Esophagus squamous epithelium (tissue), 5 donors: ENCODE measurements at regions not wholly inside any gene's neighbourhood (a gene's known extent, or its start where the extent isn't known, plus 50 kb on each side); places are given as distances from the start of the nearest gene placed in this dataset.

Experiments used
- DNase-seq: peaks from one replicate; lab custom pipeline; 2025; lab: John Stamatoyannopoulos, UW
- H3K27ac ChIP-seq, 4 donors: fragments of 200-600 bp; sonication (generic); one replicate each; pipeline ENCODE4 v1.5.1; 2016 to 2019; ENCODE audit warnings: mild to moderate bottlenecking in 1 of 4
- H3K27me3 ChIP-seq, 4 donors: fragments of 200-600 bp; sonication (generic); 1 replicate in 3 of 4; 2 replicates in 1 of 4; pipeline versions ENCODE4 v1.5.1 to v1.6.0; 2017 to 2021; ENCODE audit warnings: antibody characterized with exemption in 1 of 4
- H3K36me3 ChIP-seq, 3 donors: fragments of 200-600 bp; sonication (generic); one replicate each; pipeline ENCODE4 v1.5.1; 2016 to 2019
- H3K4me1 ChIP-seq, 3 donors: fragments of 200-600 bp; sonication (generic); one replicate each; pipeline ENCODE4 v1.5.1; 2017 to 2019
- H3K4me3 ChIP-seq, 4 donors: fragments of 200-600 bp; sonication (generic); 1 replicate in 3 of 4; 2 replicates in 1 of 4; pipeline ENCODE4 v1.5.1; 2016 to 2019; ENCODE audit warnings: mild to moderate bottlenecking in 2 of 4, moderate library complexity in 1 of 4
- H3K9me3 ChIP-seq, 3 donors: fragments of 200-600 bp; sonication (generic); one replicate each; pipeline ENCODE4 v1.5.1; 2016 to 2019
- CTCF ChIP-seq, 6 experiments: fragments of 450-650 bp in 4 of 6; fragments of 200-600 bp in 2 of 6; sonication (generic) in 2 of 6; IDR thresholded peaks; one replicate each; pipeline ENCODE4 v1.5.1; 2016 to 2019; ENCODE audit warnings: antibody characterized with exemption in 6 of 6, mild to moderate bottlenecking in 4 of 6, moderate library complexity in 4 of 6
- POLR2A ChIP-seq, 4 donors: fragments of 450-650 bp; IDR thresholded peaks; one replicate each; pipeline ENCODE4 v1.6.1; 2017; ENCODE audit warnings: antibody characterized with exemption in 4 of 4, mild to moderate bottlenecking in 4 of 4, moderate library complexity in 3 of 4
- WGBS, 2 donors: methylation state at CpG; one replicate each; pipeline ENCODE4 v1.1.5; 2018; 5-methylcytosine and 5-hydroxymethylcytosine counted together
- intact Hi-C: fragments of 100-400 bp; cut with DNase I; formaldehyde crosslinking; loops from one replicate; pipeline ENCODE4 v1.15.0; 2022
- donor health status: DM: yes; HTN: yes; CAD: no.

DNA sequence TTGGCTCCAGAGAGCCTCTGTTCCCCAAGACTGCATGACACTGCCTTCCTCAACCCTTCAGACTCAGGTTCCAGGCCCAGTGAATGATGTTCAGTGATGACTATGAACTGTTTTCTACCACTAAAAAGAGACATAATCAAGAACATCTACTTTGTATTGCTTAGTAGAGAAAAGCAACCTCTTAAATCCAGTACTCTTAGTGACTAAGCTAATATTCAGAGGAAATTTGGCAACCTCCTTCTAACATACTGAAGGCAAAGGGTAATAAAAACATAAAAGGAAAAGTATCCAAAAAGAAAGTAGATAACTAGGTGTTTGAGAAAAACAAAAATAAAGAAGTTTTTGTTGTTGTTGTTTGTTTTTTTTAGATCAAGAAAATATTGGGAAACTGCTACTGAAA, 153.3 kb upstream of the RUNX1 start:
- Histone ChIP-seq H3K36me3 (no peaks in the 10 kb centered on the region), H3K4me1 (peaks cover 0 to 50% (median 13%) of the 10 kb centered on the region in 3 donors), H3K27ac (no peak overlapping the region), H3K4me3 (no peak overlapping the region), H3K9me3 (no peaks in the 10 kb centered on the region), H3K27me3 (no peaks in the 10 kb centered on the region)
- TF ChIP-seq POLR2A (IDR thresholded peaks at IDR 0.05) (no peak), CTCF (IDR thresholded peaks at IDR 0.05) (no peak)
- no peak for DNase-seq
- intact Hi-C loops: no loop called here

DNA sequence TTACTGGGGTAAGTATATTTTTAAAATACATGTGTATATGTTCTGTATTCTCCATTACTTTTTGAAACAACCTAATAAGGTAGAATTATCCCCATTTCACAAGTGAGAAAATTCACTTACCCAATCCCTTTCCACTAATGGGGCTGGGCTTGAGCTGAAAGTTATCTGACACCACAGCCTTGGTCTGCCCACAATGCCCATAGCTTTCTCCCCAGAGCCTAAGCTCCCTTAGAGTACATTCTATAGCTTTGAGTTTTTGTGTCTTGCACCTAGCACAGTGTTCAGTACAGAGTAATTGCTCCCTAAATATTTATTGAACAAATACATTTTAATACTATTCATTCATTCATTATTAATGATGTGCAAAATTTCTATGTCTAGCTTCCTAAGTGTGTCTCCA, 152.7 kb upstream of the RUNX1 start:
- no peaks in the 10 kb centered on the region for H3K27me3 ChIP-seq
- peaks cover 0 to 49% (median 14%) of the 10 kb centered on the region in 3 donors for H3K4me1 ChIP-seq
- no peak overlapping the region for H3K4me3 ChIP-seq
- DNase-seq: no peak
- no peaks in the 10 kb centered on the region for H3K9me3 ChIP-seq
- H3K27ac ChIP-seq: no peak overlapping the region
- H3K36me3 ChIP-seq: no peaks in the 10 kb centered on the region
- intact Hi-C loops: no loop called here
- no peak for TF ChIP-seq CTCF (IDR thresholded peaks at IDR 0.05)
- TF ChIP-seq POLR2A (IDR thresholded peaks at IDR 0.05): no peak

- TF ChIP-seq CTCF (IDR thresholded peaks at IDR 0.05) (no peak), POLR2A (IDR thresholded peaks at IDR 0.05) (no peak)
- Histone ChIP-seq H3K4me3 (no peak overlapping the region), H3K27me3 (no peaks in the 10 kb centered on the region), H3K36me3 (no peaks in the 10 kb centered on the region), H3K9me3 (no peaks in the 10 kb centered on the region), H3K4me1 (peaks cover 0 to 44% (median 14%) of the 10 kb centered on the region in 3 donors), H3K27ac (no peak overlapping the region)
- DNase-seq: no peak
- intact Hi-C loops: no loop called here
- 84 to 89% methylated on average over 2 of the region's 2 CpGs for WGBS, 2 donors
Observed at GRCh38 chr21:35201288-35201687, 152.2 kb upstream of the RUNX1 start.

GRCh38 chr21:35199733-35200015, 150.6 kb upstream of the RUNX1 start:
- H3K27me3 ChIP-seq: no peaks in the 10 kb centered on the region
- H3K9me3 ChIP-seq: no peaks in the 10 kb centered on the region
- H3K4me3 ChIP-seq: no peak overlapping the region
- H3K36me3 ChIP-seq: no peaks in the 10 kb centered on the region
- peaks cover 0 to 30% (median 4%) of the 10 kb centered on the region in 3 donors for H3K4me1 ChIP-seq
- no peak overlapping the region for H3K27ac ChIP-seq
- no peak for DNase-seq
- intact Hi-C loops: no loop called here
- WGBS, 2 donors: 67 to 75% methylated on average over 1 of the region's 1 CpG
- no peak for TF ChIP-seq CTCF (IDR thresholded peaks at IDR 0.05)
- TF ChIP-seq POLR2A (IDR thresholded peaks at IDR 0.05): no peak

DNA sequence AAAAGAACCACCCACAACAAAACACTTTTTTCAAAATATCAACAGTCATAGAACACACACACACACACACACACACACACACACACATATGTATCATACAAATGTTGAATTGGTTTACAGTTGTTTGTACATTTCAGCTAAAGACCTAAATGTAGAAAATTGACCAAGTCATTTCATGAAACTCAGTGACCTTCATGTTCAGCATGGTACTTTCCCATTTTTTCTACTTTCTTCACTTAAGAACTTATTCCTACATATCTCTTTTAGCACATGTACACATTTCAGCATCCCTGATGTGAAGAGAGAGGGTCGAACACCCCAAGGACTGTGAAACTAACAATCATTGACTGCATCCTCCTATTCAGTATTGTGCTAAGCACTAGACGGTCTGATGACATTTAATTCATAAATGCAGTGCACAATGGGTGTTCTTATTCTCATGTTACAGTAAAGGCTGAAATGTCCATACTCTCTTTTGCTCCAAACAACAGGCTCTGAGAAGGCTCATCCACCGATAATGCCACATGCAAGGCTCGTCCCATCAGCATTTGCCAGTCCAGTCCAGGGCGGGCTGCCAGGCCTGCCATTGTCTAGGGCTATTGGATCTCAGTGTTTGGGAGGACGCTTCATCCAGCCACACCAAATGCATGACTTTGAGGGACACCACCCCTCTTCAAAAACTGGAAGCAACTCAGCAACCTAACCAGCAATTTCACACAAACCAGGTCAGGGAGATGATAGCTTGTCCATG, 150.1 kb upstream of the RUNX1 start:
- intact Hi-C loops: no loop called here
- Histone ChIP-seq H3K27me3 (no peaks in the 10 kb centered on the region), H3K4me1 (peaks cover 0 to 27% (median 4%) of the 10 kb centered on the region in 3 donors), H3K4me3 (no peak overlapping the region), H3K9me3 (no peaks in the 10 kb centered on the region), H3K36me3 (no peaks in the 10 kb centered on the region), H3K27ac (peak overlapping the region in 1 of 4 donors; percentile 17)
- no peak for DNase-seq
- WGBS, 2 donors: 88 to 95% methylated on average over 6 of the region's 6 CpGs
- TF ChIP-seq POLR2A (IDR thresholded peaks at IDR 0.05): no peak
- TF ChIP-seq CTCF (IDR thresholded peaks at IDR 0.05): no peak
